GM18867 (cell line): ENCODE measurements at regions not wholly inside any gene's neighbourhood (a gene's known extent, or its start where the extent isn't known, plus 50 kb on each side); places are given as distances from the start of the nearest gene placed in this dataset.

Source experiments
- ATAC-seq: cut with Tn5 transposase; IDR thresholded peaks from one replicate; pipeline ENCODE4 v1.9.1; 2021; ENCODE audit warnings: mild to moderate bottlenecking, moderate library complexity; ENCODE audit not compliant: unreplicated experiment

GRCh38 chr21:16770266-16770665, 742.6 kb upstream of the CXADR start:
- no peak for ATAC-seq

- ATAC-seq: no peak
These were observed 739.6 kb upstream of the CXADR start for GRCh38 chr21:16773206-16773605.

- ATAC-seq: no peak
These were observed 737.8 kb upstream of the CXADR start for GRCh38 chr21:16775076-16775475.

- ATAC-seq: no peak
These were observed 735.7 kb upstream of the CXADR start for GRCh38 chr21:16777041-16777720.

GRCh38 chr21:16788584-16788983, 724.3 kb upstream of the CXADR start:
- ATAC-seq: no peak

GRCh38 chr21:16789636-16790035, 723.2 kb upstream of the CXADR start:
- ATAC-seq: no peak

GRCh38 chr21:16792101-16792500, 720.7 kb upstream of the CXADR start:
- no peak for ATAC-seq

GRCh38 chr21:16794950-16795349, 717.9 kb upstream of the CXADR start:
- ATAC-seq: no peak

GRCh38 chr21:16796776-16797175, 716.1 kb upstream of the CXADR start:
- ATAC-seq: no peak

GRCh38 chr21:16797540-16797939, 715.3 kb upstream of the CXADR start:
- ATAC-seq: no peak

- ATAC-seq: no peak
These were observed 714.9 kb upstream of the CXADR start for GRCh38 chr21:16797966-16798365.

- ATAC-seq: no peak
These were observed 712.1 kb upstream of the CXADR start for GRCh38 chr21:16800536-16801275.

GRCh38 chr21:16811011-16811410, 701.8 kb upstream of the CXADR start:
- ATAC-seq: no peak

- ATAC-seq: no peak
These were observed 700.9 kb upstream of the CXADR start for GRCh38 chr21:16811970-16812369.

- no peak for ATAC-seq
These were observed 697.6 kb upstream of the CXADR start for GRCh38 chr21:16815243-16815642.

GRCh38 chr21:16821588-16821987, 691.3 kb upstream of the CXADR start:
- no peak for ATAC-seq

GRCh38 chr21:16829532-16829931, 683.3 kb upstream of the CXADR start:
- no peak for ATAC-seq

GRCh38 chr21:16832791-16833190, 680.1 kb upstream of the CXADR start:
- no peak for ATAC-seq

GRCh38 chr21:16834791-16835190, 678.1 kb upstream of the CXADR start:
- no peak for ATAC-seq

GRCh38 chr21:16837321-16837720, 675.5 kb upstream of the CXADR start:
- ATAC-seq: no peak

GRCh38 chr21:16837721-16838120, 675.1 kb upstream of the CXADR start:
- ATAC-seq: no peak

- no peak for ATAC-seq
These were observed 674.5 kb upstream of the CXADR start for GRCh38 chr21:16838331-16838730.

- ATAC-seq: no peak
These were observed 672.3 kb upstream of the CXADR start for GRCh38 chr21:16840538-16840937.
